Stimulated activated CD4-positive, alpha-beta T cell treated with anti-CD3 and anti-CD28 coated beads, Interleukin-1b, Interleukin-23, amount 100 ng/mL, for 48 hours (primary cell): ENCODE measurements at regions not wholly inside any gene's neighbourhood (a gene's known extent, or its start where the extent isn't known, plus 50 kb on each side); places are given as distances from the start of the nearest gene placed in this dataset.

Experiments used
- DNase-seq: peaks from one replicate; pipeline ENCODE4 v3.0.0-alpha.2; 2020

DNA sequence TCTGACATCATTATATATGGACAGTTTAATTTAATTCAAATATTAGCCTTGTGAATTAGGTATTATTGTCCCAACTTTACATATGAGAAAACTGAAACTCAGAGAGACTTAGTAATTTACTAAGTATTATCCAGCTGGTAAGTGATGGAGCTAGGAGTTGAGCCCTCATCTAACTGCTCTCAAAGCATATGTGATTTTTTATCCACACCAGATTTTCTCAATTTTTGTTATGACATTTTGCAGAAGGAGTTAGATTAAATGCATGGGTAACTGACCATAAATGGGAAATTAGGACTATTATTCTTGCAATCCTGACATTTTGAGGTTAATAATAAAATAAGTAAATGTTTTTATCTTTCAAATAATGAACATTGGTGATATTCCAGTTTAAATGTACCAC, 778.3 kb upstream of the SORCS1 start:
- DNase-seq = no peak

GRCh38 chr10:107933076-107933475, 768.6 kb upstream of the SORCS1 start:
- no peak for DNase-seq

GRCh38 chr10:107931808-107932207, 767.3 kb upstream of the SORCS1 start:
- no peak for DNase-seq

DNA sequence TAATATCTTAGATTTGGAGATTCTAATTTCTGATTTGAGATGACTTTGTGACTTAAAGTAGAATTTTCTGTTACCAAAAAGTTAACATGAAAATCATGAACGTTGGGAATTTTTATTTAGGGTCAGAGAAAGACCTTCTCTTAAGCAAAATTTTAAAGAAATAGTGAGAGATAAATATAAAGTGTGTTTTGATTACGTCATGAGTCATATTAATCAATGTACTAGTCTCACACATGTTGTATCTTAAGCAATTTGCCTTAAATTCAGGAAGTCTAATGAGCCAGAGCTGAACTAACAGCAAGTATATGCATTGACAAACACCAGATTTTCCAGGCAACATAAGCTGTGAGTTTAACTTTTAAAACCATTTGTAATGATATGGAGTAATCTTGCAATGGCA, 765.5 kb upstream of the SORCS1 start:
- no peak for DNase-seq

DNA sequence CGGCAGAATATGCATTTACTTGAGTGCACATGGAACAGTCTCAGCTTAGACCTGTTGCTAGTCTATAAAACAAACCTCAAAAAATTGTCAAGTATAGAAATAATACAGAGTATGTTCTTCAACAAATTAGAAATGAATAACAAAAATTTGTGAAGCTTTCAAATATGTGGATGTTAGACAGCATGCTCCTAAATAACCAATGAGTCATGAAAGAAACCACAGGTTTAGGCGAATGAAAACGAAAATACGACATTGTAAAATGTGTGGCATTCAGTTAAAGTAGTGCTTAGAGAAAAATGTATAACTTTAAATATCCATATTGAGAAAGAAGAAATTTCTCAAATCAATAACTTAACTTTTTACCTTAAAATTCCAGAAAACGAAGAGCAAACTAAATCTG, 760.0 kb upstream of the SORCS1 start:
- DNase-seq = no peak

DNA sequence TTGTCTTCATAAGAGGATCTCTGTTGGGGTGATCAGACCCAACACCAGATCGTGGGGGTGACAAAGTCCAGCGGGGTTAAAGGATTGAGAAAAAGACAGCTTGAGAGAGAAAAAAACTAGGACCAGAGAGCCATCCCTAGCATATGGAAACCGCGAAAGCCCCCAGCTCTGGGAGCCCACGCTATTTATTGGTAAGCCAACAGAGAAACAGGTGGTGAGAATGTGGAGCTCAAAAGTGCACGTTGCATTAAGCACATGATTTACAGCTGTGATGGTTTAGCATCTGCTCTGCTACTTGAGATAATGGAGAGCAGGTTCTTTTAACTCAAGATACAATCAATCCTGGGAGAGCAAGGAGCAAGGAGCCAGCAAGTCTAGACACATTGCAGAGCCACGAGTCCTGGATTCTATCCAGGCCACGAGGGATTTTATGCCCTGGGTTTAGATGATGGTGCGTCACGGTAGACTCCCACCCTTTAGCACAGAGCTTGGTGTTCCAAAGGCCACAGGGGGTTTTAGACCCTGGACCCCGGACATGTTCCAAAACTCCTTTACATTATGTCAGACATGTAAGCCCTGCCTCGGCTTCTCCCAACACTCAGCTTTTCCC, 755.2 kb upstream of the SORCS1 start:
- DNase-seq = no peak

- DNase-seq = no peak
Observed at GRCh38 chr10:107918171-107918570, 753.7 kb upstream of the SORCS1 start.

DNA sequence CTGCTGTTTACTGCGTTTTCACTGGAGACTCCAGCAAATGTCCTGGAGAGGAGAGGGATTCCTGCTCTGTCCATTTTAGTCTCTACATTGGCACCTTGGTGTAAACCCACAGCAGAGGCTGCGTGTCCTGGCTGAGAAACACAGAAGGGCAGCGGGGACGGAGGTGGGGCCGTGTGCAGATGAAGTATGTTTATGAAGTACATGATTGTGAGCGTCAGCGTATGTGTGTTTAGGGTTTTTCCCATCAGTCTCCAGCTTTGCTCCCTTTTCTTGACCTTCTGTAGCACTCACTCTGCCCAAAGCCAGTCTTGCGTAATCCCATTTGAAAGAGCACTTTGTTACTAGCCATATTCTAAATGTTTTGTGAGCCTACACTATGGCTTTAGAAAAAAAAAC, 750.7 kb upstream of the SORCS1 start:
- DNase-seq = no peak

- no peak for DNase-seq
Observed at GRCh38 chr10:107914450-107915214, 750.1 kb upstream of the SORCS1 start.

GRCh38 chr10:107913317-107914294, 749.1 kb upstream of the SORCS1 start:
- no peak for DNase-seq

DNA sequence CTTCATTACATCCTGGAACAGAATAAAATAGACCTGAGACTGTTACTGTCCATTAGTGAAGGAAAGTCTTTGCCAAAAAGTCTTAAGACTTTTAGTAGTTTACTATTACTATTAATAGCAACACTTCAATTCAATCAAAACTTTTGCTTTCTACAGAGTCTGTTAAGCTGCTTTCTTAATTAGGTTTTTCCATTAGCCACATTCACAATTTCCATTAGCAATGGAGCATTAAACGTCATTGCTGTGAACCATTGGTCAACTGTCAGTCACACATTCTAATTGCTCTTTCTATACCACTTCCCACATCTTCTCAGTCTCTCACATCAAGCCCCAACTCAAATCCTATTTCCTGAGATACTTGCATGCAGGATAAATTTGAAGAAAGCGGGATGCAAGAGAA, 736.6 kb upstream of the SORCS1 start:
- no peak for DNase-seq

- DNase-seq = no peak
Observed at GRCh38 chr10:107900131-107900530, 735.6 kb upstream of the SORCS1 start.

GRCh38 chr10:107899502-107900062, 735.1 kb upstream of the SORCS1 start:
- DNase-seq = no peak

DNA sequence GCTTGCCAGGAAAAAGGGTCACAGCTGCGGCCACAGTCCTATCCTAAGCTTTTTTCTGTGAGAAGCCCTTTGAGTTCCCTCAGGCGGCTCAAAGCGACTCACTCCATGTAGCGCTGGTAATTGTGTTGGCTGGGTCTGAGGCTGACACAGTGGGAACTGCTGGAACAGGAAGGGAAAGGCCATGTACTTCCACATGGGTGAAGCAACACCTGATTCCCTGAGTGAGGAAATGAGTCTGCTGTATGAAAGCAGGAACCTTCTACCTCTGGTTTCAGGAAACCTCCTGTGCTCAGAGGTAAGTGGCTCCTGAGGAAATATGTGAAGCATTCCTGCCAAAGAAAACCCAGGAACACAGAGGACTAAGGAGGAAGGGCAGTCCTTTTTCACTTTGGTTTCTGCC, 734.6 kb upstream of the SORCS1 start:
- DNase-seq = no peak

GRCh38 chr10:107898392-107898791, 733.9 kb upstream of the SORCS1 start:
- no peak for DNase-seq

DNA sequence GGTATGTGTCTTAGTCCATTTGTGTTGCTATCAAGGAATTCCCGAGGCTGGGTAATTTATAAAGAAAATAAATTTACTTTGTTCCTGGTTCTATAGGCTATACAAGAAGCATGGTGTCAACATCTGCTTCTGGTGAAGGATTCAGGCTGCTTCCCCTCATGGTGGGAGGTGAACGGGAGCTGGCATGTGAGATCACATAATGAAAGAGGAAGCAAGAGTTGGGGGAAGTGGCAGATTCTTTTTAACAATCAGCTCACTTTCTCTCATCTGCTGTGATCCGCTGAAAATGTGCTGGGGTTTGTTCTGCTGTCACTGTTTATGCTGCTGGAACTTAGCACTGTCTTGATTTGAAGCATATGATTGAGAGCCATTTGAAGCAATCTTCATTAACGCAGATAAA, 730.0 kb upstream of the SORCS1 start:
- no peak for DNase-seq

GRCh38 chr10:107889105-107889504, 724.6 kb upstream of the SORCS1 start:
- no peak for DNase-seq

GRCh38 chr10:107880185-107880584, 715.7 kb upstream of the SORCS1 start:
- no peak for DNase-seq

DNA sequence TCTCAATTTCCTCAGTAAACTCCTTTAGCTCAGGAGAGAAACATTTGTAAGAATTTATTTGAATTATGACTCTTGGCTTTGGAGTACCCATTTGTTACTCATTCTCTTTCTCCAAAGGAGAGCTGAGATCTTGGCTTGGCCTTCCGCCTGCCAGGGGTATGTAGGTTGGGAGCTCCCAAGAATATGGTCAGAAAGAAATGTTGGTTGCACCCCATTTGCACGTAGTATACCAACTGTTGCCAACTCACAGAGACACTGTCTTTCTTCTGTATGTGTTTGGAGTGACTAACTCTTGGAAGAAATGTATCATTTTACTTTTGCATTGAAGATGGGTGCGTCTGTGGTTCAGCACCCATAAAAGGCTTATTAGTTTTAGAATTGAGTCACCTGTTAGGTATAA, 708.5 kb upstream of the SORCS1 start:
- no peak for DNase-seq

GRCh38 chr10:107865691-107866090, 701.2 kb upstream of the SORCS1 start:
- DNase-seq = no peak

- DNase-seq = no peak
Observed at GRCh38 chr10:107859065-107859464, 694.6 kb upstream of the SORCS1 start.

- DNase-seq = no peak
Observed at GRCh38 chr10:107856047-107856315, 691.5 kb upstream of the SORCS1 start.

DNA sequence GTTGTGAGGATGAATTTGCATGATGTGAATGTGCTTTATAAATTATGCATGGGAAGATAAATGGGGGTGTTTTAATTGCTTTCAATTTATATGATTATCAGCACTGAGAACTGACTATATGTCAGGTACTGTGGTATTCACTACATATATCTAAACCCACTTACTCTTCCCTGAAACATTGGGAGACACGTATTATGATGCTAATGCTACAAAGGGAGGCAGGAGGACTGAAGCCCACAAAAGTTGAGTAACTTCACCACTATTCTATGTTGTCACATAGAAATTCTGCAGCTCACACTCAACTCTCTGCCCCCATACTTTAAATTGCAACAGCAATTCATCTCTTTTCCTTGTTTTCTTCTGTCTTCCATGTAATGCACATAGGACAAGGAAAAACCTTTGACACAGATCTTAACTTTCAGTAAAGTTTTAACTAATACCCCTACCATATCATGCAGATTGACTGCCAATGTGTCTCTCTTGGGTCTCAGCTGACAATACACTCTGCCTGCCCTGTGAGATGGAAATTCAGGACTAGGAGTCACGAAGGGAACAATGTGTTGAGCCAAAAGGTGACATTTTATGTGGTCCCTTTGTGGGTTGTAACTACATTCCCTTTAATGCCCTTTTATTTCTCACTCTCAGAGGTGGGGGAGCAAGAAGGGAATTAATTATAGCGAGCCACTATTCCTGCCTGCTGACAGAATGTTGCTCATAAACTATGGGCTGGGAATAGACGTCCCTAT, 691.0 kb upstream of the SORCS1 start:
- DNase-seq = no peak
